ENCODE measurements at regions not wholly inside any gene's neighbourhood (a gene's known extent, or its start where the extent isn't known, plus 50 kb on each side); places are given as distances from the start of the nearest gene placed in this dataset.

DNA sequence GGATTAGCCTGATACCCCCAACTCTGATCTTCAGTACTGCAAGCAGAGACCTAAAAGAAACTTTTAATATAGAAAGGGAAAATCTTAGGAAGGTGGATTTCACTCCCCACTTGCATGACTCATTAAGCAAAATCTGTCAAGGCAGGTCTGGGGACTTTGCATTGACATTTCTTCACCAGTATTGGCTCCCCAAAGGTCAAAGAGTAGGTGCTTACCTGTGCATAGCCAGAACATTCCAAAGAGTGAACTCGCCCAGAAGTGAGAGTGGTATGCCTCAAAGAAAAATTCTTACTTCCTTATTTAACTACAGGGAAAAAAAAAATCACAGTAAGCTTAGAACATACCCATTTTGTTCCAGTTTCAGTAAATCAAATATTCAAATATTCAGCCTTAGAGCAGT lies 140.9 kb upstream of the TP63 start:
- H3K79me2 ChIP-seq (replicated peaks; ENCODE audit: insufficient read depth), result no peaks in the 10 kb centered on the region
- H3K4me3 ChIP-seq, result no peak overlapping the region
- no peak overlapping the region for H3K4me2 ChIP-seq
- no peak for ATAC-seq
- H3K9me3 Mint-ChIP-seq, result no peaks in the 10 kb centered on the region
- H3K27me3 ChIP-seq (ENCODE audit: insufficient read depth), result no peaks in the 10 kb centered on the region
- DNase-seq (ENCODE audit: low spot score), result no peak
- H3K36me3 Mint-ChIP-seq (ENCODE audit: low read depth), result no peaks in the 10 kb centered on the region
- TF ChIP-seq, protein P1, sequence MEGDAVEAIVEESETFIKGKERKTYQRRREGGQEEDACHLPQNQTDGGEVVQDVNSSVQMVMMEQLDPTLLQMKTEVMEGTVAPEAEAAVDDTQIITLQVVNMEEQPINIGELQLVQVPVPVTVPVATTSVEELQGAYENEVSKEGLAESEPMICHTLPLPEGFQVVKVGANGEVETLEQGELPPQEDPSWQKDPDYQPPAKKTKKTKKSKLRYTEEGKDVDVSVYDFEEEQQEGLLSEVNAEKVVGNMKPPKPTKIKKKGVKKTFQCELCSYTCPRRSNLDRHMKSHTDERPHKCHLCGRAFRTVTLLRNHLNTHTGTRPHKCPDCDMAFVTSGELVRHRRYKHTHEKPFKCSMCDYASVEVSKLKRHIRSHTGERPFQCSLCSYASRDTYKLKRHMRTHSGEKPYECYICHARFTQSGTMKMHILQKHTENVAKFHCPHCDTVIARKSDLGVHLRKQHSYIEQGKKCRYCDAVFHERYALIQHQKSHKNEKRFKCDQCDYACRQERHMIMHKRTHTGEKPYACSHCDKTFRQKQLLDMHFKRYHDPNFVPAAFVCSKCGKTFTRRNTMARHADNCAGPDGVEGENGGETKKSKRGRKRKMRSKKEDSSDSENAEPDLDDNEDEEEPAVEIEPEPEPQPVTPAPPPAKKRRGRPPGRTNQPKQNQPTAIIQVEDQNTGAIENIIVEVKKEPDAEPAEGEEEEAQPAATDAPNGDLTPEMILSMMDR (conservative IDR thresholded peaks at IDR 0.05; ENCODE audit: low read depth in 2 of 2), result no peak
- TF ChIP-seq POLR2AphosphoS5 (IDR thresholded peaks at IDR 0.05; ENCODE audit: low read depth) (no peak), STAT1 (IDR thresholded peaks at IDR 0.05; ENCODE audit: unreplicated experiment) (no peak), CREB1 (CRISPR knock-in tag; IDR thresholded peaks at IDR 0.05; ENCODE audit: low read depth) (no peak), ZNF331 (CRISPR knock-in tag; IDR thresholded peaks at IDR 0.05; ENCODE audit: low read depth) (no peak), EZH2 (IDR thresholded peaks at IDR 0.05; ENCODE audit: low read depth, unreplicated experiment) (no peak), JUNB (IDR thresholded peaks at IDR 0.05; ENCODE audit: unreplicated experiment) (no peak)
- TF ChIP-seq, protein P2, sequence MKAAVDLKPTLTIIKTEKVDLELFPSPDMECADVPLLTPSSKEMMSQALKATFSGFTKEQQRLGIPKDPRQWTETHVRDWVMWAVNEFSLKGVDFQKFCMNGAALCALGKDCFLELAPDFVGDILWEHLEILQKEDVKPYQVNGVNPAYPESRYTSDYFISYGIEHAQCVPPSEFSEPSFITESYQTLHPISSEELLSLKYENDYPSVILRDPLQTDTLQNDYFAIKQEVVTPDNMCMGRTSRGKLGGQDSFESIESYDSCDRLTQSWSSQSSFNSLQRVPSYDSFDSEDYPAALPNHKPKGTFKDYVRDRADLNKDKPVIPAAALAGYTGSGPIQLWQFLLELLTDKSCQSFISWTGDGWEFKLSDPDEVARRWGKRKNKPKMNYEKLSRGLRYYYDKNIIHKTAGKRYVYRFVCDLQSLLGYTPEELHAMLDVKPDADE (IDR thresholded peaks at IDR 0.05), result no peak
- TF ChIP-seq, protein P3, sequence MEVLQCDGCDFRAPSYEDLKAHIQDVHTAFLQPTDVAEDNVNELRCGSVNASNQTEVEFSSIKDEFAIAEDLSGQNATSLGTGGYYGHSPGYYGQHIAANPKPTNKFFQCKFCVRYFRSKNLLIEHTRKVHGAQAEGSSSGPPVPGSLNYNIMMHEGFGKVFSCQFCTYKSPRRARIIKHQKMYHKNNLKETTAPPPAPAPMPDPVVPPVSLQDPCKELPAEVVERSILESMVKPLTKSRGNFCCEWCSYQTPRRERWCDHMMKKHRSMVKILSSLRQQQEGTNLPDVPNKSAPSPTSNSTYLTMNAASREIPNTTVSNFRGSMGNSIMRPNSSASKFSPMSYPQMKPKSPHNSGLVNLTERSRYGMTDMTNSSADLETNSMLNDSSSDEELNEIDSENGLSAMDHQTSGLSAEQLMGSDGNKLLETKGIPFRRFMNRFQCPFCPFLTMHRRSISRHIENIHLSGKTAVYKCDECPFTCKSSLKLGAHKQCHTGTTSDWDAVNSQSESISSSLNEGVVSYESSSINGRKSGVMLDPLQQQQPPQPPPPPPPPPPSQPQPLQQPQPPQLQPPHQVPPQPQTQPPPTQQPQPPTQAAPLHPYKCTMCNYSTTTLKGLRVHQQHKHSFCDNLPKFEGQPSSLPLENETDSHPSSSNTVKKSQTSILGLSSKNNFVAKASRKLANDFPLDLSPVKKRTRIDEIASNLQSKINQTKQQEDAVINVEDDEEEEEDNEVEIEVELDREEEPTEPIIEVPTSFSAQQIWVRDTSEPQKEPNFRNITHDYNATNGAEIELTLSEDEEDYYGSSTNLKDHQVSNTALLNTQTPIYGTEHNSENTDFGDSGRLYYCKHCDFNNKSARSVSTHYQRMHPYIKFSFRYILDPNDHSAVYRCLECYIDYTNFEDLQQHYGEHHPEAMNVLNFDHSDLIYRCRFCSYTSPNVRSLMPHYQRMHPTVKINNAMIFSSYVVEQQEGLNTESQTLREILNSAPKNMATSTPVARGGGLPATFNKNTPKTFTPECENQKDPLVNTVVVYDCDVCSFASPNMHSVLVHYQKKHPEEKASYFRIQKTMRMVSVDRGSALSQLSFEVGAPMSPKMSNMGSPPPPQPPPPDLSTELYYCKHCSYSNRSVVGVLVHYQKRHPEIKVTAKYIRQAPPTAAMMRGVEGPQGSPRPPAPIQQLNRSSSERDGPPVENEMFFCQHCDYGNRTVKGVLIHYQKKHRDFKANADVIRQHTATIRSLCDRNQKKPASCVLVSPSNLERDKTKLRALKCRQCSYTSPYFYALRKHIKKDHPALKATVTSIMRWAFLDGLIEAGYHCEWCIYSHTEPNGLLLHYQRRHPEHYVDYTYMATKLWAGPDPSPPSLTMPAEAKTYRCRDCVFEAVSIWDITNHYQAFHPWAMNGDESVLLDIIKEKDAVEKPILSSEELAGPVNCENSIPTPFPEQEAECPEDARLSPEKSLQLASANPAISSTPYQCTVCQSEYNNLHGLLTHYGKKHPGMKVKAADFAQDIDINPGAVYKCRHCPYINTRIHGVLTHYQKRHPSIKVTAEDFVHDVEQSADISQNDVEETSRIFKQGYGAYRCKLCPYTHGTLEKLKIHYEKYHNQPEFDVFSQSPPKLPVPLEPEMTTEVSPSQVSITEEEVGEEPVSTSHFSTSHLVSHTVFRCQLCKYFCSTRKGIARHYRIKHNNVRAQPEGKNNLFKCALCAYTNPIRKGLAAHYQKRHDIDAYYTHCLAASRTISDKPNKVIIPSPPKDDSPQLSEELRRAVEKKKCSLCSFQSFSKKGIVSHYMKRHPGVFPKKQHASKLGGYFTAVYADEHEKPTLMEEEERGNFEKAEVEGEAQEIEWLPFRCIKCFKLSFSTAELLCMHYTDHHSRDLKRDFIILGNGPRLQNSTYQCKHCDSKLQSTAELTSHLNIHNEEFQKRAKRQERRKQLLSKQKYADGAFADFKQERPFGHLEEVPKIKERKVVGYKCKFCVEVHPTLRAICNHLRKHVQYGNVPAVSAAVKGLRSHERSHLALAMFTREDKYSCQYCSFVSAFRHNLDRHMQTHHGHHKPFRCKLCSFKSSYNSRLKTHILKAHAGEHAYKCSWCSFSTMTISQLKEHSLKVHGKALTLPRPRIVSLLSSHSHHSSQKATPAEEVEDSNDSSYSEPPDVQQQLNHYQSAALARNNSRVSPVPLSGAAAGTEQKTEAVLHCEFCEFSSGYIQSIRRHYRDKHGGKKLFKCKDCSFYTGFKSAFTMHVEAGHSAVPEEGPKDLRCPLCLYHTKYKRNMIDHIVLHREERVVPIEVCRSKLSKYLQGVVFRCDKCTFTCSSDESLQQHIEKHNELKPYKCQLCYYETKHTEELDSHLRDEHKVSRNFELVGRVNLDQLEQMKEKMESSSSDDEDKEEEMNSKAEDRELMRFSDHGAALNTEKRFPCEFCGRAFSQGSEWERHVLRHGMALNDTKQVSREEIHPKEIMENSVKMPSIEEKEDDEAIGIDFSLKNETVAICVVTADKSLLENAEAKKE (CRISPR knock-in tag; IDR thresholded peaks at IDR 0.05), result no peak
- TF ChIP-seq, protein P4, sequence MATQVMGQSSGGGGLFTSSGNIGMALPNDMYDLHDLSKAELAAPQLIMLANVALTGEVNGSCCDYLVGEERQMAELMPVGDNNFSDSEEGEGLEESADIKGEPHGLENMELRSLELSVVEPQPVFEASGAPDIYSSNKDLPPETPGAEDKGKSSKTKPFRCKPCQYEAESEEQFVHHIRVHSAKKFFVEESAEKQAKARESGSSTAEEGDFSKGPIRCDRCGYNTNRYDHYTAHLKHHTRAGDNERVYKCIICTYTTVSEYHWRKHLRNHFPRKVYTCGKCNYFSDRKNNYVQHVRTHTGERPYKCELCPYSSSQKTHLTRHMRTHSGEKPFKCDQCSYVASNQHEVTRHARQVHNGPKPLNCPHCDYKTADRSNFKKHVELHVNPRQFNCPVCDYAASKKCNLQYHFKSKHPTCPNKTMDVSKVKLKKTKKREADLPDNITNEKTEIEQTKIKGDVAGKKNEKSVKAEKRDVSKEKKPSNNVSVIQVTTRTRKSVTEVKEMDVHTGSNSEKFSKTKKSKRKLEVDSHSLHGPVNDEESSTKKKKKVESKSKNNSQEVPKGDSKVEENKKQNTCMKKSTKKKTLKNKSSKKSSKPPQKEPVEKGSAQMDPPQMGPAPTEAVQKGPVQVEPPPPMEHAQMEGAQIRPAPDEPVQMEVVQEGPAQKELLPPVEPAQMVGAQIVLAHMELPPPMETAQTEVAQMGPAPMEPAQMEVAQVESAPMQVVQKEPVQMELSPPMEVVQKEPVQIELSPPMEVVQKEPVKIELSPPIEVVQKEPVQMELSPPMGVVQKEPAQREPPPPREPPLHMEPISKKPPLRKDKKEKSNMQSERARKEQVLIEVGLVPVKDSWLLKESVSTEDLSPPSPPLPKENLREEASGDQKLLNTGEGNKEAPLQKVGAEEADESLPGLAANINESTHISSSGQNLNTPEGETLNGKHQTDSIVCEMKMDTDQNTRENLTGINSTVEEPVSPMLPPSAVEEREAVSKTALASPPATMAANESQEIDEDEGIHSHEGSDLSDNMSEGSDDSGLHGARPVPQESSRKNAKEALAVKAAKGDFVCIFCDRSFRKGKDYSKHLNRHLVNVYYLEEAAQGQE (IDR thresholded peaks at IDR 0.05; ENCODE audit: unreplicated experiment), result no peak
- H3K4me1 Mint-ChIP-seq, result no peaks in the 10 kb centered on the region
- no peak overlapping the region for H3K27ac Mint-ChIP-seq
- no peaks in the 10 kb centered on the region for H3K36me3 ChIP-seq (ENCODE audit: insufficient read depth)
- H3K9me2 ChIP-seq (ENCODE audit: insufficient read depth), result peaks cover 5% of the 10 kb centered on the region; the same call in 1 of the 2 replicates
- H3K27me3 Mint-ChIP-seq (ENCODE audit: insufficient read depth, low read depth, poor library complexity), result peaks cover 4% of the 10 kb centered on the region
- no peaks in the 10 kb centered on the region for H3F3A ChIP-seq (replicated peaks; ENCODE audit: low read depth)
- H2AFZ ChIP-seq, result no peak overlapping the region
- H4K20me1 ChIP-seq (replicated peaks; ENCODE audit: insufficient read depth), result no peaks in the 10 kb centered on the region
- H3K4me1 ChIP-seq (ENCODE audit: insufficient read depth), result no peaks in the 10 kb centered on the region
- no peak overlapping the region for H3K4me3 Mint-ChIP-seq
- no peak overlapping the region for H3K27ac ChIP-seq (ENCODE audit: low read depth)
